HFF-Myc (cell line): ENCODE measurements at regions not wholly inside any gene's neighbourhood (a gene's known extent, or its start where the extent isn't known, plus 50 kb on each side); places are given as distances from the start of the nearest gene placed in this dataset.

Experiments used
- DNase-seq: peaks from one replicate; pipeline ENCODE4 v3.0.0-alpha.2; 2011; ENCODE audit warnings: low read depth; ENCODE audit errors: extremely low read depth
- H3K4me3 ChIP-seq: replicated peaks from 2 replicates; pipeline ENCODE4 v1.5.1; 2011; ENCODE audit warnings: low read depth, mild to moderate bottlenecking, control low read depth, low read length
- TF ChIP-seq, protein P1 (sequence below): IDR thresholded peaks from 2 replicates; pipeline ENCODE4 v1.5.1; 2012; ENCODE audit warnings: mild to moderate bottlenecking, low read depth, low read length, control low read depth; ENCODE audit errors: missing control alignments

DNA sequence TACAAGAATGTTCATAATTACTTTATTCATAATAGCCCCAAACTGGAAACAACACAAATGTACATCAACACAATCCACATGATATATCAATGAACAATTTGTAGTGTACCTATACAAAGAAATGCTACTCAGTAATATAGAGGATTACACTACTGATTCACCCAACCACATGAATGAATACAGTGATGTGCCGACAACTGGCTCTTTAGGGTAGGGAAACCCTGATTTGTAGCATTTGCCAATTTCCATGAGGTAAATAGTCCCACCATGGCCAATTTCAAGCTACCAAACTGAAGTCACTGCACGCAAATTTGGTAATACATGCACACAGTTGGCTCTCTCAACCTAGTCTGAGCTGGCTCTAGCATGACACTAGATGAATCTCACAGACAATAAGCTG, 190.4 kb upstream of the KRR1 start:
- no peak for DNase-seq
- TF ChIP-seq, protein P1, sequence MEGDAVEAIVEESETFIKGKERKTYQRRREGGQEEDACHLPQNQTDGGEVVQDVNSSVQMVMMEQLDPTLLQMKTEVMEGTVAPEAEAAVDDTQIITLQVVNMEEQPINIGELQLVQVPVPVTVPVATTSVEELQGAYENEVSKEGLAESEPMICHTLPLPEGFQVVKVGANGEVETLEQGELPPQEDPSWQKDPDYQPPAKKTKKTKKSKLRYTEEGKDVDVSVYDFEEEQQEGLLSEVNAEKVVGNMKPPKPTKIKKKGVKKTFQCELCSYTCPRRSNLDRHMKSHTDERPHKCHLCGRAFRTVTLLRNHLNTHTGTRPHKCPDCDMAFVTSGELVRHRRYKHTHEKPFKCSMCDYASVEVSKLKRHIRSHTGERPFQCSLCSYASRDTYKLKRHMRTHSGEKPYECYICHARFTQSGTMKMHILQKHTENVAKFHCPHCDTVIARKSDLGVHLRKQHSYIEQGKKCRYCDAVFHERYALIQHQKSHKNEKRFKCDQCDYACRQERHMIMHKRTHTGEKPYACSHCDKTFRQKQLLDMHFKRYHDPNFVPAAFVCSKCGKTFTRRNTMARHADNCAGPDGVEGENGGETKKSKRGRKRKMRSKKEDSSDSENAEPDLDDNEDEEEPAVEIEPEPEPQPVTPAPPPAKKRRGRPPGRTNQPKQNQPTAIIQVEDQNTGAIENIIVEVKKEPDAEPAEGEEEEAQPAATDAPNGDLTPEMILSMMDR: no peak
- H3K4me3 ChIP-seq: no peak overlapping the region

DNA sequence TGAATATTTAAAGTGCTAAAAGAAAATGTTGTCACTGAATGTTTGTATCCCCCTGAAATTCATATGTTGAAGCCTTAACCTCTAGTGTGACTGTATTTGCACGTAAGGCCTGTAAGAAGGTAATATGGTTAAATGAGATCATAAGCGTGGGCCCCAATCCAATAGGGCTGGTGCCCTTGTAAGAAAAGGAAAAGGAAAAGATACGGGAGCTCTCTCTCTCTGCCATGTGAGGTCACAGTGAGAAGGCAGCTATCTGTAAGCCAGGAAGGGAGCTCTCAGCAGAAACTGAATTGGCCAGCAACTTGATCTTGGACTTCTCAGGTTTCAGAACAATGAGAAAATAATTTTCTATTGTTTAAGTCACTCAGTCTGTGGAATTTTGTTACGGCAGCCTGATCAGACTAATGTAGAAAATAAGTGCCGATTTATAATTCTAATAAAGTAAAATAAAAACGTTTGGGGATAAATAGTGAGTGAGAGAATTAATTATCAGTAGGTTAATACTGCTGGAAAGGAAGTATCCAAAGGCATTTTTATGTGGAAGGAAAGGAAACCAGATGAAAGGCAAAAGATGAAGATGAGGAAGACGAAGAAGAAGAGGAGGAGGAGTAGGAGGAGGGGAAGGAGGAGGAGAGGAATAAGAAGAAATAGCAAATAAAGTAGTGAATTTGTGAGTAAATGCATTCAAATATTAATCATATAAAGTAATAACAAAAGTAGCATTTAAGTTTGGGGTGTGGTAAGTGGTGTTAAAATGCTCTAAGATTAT, 188.5 kb upstream of the KRR1 start:
- TF ChIP-seq, protein P1: no peak
- no peak overlapping the region for H3K4me3 ChIP-seq
- no peak for DNase-seq

DNA sequence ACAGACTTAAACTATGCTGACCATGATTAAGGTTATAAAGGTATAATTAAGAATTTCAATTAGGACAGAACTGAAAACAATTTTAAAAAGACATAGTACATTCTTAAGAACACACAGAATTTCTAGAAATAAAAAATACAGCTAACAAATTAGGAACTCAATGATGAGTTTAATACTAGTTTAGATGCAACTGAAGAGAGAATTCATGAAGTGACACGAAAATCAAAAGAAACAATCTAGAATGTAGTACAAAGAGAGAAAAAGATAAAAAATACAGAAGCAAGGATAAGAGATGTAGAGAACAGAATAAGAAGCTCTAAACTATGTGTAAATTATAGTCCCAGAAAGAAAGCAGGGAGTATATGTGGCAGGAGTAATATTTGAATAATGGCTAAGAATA, 187.8 kb upstream of the KRR1 start:
- no peak overlapping the region for H3K4me3 ChIP-seq
- DNase-seq: no peak
- TF ChIP-seq, protein P1: no peak

DNA sequence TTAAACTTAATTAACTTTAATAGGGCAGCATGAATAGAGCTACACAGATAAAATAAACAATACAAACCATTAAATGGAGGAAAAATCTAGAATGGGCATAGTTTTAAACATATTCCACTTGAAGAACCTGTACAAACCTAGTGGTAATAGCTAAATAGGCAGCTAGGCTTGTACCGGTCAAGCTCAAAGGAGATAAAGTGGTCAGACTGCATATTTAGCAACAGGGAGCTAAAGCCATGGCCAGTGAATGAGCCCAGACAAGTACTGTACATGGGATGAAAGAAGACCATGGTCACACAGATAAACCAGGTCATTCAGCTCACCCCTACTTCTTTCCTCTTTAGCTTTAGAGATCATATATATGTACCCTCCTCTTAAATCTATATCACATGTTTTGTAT, 186.6 kb upstream of the KRR1 start:
- DNase-seq: no peak
- TF ChIP-seq, protein P1: no peak
- no peak overlapping the region for H3K4me3 ChIP-seq

DNA sequence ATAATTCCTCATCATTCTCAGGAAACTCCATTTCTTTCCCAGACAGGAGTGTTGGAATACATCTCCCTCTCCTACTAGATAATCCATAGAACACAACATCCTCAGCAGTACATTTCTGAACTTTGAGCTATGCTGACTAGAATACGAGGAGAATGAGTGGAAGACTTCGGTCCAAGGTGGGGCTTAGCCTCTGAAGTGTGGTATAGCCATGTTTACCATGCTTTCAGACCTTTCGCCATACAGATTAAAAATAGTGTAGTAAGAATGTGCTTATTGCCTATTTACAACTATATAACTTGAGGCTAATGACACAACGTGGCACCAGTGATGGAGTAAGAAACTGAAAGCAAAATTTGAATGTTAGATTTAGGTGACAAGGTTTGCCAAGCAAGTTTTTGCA, 184.5 kb upstream of the KRR1 start:
- TF ChIP-seq, protein P1: no peak
- no peak for DNase-seq

DNA sequence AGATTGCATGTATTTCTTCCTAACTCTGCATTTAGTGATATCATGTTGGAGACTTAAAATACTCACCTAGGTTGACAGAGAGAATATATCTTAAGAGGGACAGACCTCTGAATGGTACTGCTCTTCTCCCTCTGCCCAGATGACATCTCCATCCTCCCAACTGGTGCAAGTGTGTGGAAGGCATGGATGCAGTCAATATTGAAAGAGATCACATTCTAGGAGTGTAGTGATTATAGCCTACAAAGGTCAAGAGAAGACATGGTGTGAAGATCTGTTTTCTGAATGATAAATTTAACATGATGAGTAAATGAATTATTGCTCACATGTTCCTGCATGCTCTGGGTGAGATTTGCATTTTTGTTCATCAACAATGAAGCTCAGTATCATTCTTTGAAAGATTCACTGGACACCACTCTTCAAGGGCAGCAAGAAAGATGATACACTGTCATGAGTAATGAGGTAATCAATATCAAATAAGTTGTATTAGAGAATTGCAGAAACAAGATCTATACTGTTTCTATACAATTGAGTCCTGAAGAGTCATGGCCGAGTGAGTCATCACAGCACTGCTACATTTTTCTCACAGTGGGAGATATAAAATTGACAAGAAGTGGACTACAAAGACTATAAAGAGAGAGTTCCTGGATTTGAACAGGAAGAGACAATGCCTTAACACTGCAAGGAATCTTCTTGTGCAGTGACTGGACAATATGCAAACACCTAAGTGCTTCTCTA, 183.3 kb upstream of the KRR1 start:
- TF ChIP-seq, protein P1: no peak
- H3K4me3 ChIP-seq: no peak overlapping the region
- no peak for DNase-seq

More for the DNA sequence above, 184.5 kb upstream of the KRR1 start:
- no peak overlapping the region for H3K4me3 ChIP-seq
